Fibroblast of pulmonary artery (primary cell): ENCODE measurements at regions not wholly inside any gene's neighbourhood (a gene's known extent, or its start where the extent isn't known, plus 50 kb on each side); places are given as distances from the start of the nearest gene placed in this dataset.

ENCODE experiments used
- DNase-seq: peaks from one replicate; pipeline ENCODE4 v3.0.0-alpha.2; 2010; ENCODE audit warnings: low read depth
- H3K4me3 ChIP-seq: replicated peaks from 2 replicates; pipeline ENCODE4 v1.5.1; 2011; ENCODE audit warnings: low read depth, mild to moderate bottlenecking, control low read depth, low read length, moderate library complexity
- TF ChIP-seq, protein P1 (sequence below): IDR thresholded peaks from 2 replicates; pipeline ENCODE4 v1.5.1; 2011; ENCODE audit warnings: mild to moderate bottlenecking, control low read depth, low read length, inconsistent platforms; ENCODE audit errors: missing control alignments

DNA sequence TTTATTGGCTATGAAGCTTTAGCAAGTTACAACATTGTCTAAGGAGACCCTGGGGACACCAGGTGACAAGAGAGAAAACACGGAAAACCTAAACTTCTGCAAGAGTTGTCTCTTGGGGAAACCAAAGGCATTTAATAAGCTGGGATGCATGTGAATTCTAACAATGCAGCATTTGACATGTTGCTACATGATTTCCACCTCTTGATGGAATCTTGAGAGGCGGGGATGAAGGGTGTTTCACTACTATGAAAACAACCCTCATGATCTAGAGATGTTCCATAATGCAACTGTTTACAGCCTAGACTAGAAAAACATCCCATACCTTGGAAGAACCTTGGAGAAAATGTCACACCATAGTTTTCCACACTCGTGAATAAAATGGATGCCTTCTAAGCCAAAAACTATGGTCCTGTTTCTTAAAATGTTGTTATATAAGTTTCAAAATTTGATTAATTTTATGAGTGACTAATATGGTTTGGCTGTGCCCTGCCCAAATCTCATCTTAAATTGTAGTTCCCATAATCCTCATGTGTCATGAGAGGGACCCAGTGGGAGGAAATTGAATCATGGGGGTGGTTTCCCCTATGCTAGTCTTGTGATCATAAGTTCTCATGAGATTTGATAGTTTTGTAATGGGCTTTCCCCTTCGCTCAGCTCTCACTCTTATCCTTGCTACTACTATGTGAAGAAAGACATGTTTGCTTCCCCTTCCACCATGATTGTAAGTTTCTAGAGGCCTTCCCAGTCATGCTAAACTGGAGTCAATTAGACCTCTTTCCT, 164.6 kb downstream of the TNFSF13B start:
- DNase-seq, result no peak
- H3K4me3 ChIP-seq, result no peak overlapping the region
- TF ChIP-seq, protein P1, sequence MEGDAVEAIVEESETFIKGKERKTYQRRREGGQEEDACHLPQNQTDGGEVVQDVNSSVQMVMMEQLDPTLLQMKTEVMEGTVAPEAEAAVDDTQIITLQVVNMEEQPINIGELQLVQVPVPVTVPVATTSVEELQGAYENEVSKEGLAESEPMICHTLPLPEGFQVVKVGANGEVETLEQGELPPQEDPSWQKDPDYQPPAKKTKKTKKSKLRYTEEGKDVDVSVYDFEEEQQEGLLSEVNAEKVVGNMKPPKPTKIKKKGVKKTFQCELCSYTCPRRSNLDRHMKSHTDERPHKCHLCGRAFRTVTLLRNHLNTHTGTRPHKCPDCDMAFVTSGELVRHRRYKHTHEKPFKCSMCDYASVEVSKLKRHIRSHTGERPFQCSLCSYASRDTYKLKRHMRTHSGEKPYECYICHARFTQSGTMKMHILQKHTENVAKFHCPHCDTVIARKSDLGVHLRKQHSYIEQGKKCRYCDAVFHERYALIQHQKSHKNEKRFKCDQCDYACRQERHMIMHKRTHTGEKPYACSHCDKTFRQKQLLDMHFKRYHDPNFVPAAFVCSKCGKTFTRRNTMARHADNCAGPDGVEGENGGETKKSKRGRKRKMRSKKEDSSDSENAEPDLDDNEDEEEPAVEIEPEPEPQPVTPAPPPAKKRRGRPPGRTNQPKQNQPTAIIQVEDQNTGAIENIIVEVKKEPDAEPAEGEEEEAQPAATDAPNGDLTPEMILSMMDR, result no peak

DNA sequence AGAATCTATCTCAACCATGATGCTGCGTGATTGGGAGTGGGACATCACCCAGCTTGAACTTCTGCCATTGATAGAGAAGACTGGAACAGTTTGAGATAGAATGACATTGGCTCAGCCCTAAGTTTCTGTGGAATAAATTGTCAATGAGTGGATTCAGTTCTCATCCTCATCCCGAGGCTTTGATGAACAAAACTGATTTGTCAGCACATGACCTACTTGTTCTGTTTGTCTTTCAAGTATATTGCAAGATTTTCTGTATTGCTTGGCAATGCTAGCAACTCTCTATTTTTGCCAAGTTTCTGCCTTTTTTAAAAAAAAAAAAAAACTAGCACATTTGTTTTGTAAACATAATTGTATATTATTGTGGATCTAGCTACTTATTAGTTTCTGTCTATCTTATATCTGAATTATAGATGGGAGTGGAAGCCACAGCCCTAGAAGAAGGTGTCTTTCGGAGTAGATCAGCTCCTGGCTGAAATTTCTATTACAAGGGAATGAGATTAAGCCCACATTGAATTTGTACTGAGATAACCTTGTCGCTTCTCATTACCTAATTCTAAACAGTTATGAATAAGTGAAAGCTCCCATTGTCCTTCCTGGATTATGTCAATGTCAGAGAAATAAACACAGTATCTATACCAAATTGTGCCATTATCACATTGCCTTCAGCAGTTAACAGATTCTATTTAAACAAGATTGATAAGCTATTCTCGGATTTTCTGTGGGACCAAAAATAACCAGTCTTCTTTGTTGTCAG, 166.1 kb downstream of the TNFSF13B start:
- no peak overlapping the region for H3K4me3 ChIP-seq
- TF ChIP-seq, protein P1, result no peak
- no peak for DNase-seq

DNA sequence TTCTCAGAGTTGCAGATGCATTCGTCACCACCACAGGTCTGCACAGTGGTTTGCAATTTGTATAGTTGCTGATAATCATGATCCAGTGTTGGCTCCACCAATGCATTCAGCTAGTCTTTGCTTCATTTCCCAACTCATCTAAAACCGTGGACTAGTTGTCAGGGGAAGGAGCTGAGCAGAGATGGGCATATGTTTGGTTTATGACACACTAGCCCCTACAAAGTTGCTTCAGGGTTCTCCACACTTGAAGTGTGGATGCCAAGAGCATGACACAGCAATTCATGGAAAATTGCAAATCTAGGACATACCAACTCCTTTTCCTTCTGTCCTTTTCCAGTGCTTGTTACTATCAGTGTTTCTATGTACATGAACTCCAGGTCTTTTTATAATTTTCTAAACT, 168.0 kb downstream of the TNFSF13B start:
- TF ChIP-seq, protein P1, result no peak
- H3K4me3 ChIP-seq, result no peak overlapping the region
- no peak for DNase-seq

DNA sequence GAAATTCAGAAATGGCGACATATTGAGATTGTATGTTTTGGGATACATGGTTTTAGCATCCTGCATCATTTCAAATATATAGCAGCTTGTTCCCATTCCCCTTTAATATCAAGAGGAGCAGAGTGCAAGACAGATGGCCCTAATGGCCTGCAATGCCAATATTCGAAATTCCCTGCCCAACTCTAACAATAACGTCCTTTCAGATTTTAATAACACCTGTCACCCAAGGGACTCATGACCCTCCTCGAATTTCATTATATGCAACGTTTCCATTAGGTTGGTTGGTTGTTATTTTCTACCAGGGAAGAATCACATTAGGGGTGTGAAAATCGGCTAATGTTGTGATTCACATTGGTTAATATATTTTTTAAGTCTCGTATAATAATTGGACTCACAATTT, 170.0 kb downstream of the TNFSF13B start:
- no peak for DNase-seq
- H3K4me3 ChIP-seq, result no peak overlapping the region
- TF ChIP-seq, protein P1, result no peak

DNA sequence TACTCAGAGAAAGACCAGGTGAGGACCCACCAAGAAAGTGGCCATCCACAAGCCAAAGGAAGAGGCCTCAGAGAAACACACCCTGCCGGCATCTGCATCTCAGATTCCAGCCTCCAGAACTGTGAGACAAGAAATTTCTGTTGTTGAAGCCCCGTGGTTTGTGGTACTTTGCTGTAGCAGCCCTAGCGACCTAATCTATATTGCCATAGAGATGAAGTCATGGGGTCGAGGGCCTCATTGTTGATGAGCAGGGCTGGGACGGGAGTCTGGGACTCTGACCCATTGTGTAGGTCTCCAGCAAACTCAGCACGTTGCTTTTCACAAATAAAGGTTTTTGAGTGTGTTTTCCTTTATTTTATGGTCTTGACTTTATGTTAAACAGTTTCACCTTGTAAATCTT, 174.9 kb downstream of the TNFSF13B start:
- DNase-seq, result no peak
- TF ChIP-seq, protein P1, result no peak
- H3K4me3 ChIP-seq, result no peak overlapping the region

DNA sequence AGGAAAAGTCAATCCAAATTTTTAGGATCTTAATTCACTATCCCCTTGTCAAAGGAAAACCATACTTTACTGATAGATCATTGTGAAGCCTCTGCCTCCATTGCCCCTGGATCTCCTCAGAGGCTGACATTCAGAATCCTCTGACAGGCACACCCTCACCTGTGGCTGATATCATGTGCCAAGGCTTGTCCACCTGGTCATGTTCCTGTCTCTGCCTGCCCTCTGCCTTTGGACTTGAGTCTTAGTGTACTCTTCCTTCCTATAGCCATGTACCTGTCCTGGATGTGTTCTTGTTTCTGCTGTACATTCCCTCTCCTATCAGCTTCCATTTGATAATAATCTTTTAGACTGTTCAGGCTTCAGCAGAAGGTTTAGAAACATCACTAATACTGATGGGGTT, 179.4 kb downstream of the TNFSF13B start:
- DNase-seq, result no peak
- TF ChIP-seq, protein P1, result no peak
- no peak overlapping the region for H3K4me3 ChIP-seq
